A549 (cell line): ENCODE measurements at regions not wholly inside any gene's neighbourhood (a gene's known extent, or its start where the extent isn't known, plus 50 kb on each side); places are given as distances from the start of the nearest gene placed in this dataset.

ENCODE experiments used
- ATAC-seq, 2 experiments: fragments of 200-7000 bp in 1 of 2; fragments of >200 bp in 1 of 2; cut with Nextera tagmentation in 1 of 2; cut with Tn5 transposase in 1 of 2; 3 replicates each; pipeline versions ENCODE4 v1.8.0 to v1.9.1; 2018 to 2020; ENCODE audit warnings: mild to moderate bottlenecking in 1 of 2, moderate library complexity in 1 of 2
- CTCF ChIA-PET: fragments of 300-600 bp; sonication (Branson Sonifier 250); formaldehyde crosslinking; extraction: SDS; loops from one replicate; lab custom pipeline; 2021; ENCODE audit warnings: antibody characterized with exemption, inconsistent platforms; lab: Yijun Ruan, JAX
- POLR2A ChIA-PET: fragments of 350-600 bp; formaldehyde crosslinking; extraction: SDS; loops from one replicate; lab custom pipeline; 2021; ENCODE audit warnings: antibody characterized with exemption, inconsistent platforms; lab: Yijun Ruan, JAX
- DNase-seq, 2 experiments: peaks; one replicate each; pipeline versions ENCODE4 v3.0.0 to v3.0.0-alpha.2; 2011 to 2016; ENCODE audit warnings: low read depth in 1 of 2, low spot score in 1 of 2
- FAIRE-seq: peaks from 2 replicates; lab custom pipeline; 2011; peaks lifted over from hg19 to GRCh38; lab: Jason Lieb, UNC
- H3K27ac ChIP-seq, 2 experiments: fragments of >200 bp; sonication (Bioruptor Twin); formaldehyde crosslinking; 3 replicates each; pipeline ENCODE4 v1.5.1; 2016 to 2017
- H3K4me1 ChIP-seq: fragments of >200 bp; sonication (Bioruptor Twin); formaldehyde crosslinking; 3 replicates; pipeline ENCODE4 v1.6.1; 2016
- H3K4me2 ChIP-seq: fragments of >200 bp; sonication (Bioruptor Twin); formaldehyde crosslinking; 3 replicates; pipeline ENCODE4 v1.6.1; 2016
- H3K4me3 ChIP-seq: fragments of >200 bp; sonication (Bioruptor Twin); formaldehyde crosslinking; 3 replicates; pipeline ENCODE4 v1.5.1; 2016
- H3K9me3 ChIP-seq: fragments of >200 bp; sonication (Bioruptor Twin); formaldehyde crosslinking; 3 replicates; pipeline ENCODE4 v1.6.1; 2016
- CBX2 ChIP-seq: fragments of 200-600 bp; sonication (generic); IDR thresholded peaks from 2 replicates; pipeline ENCODE4 v1.6.1; 2016; ENCODE audit warnings: low read depth, mild to moderate bottlenecking, borderline replicate concordance
- CBX8 ChIP-seq: fragments of 200-600 bp; sonication (generic); IDR thresholded peaks from 2 replicates; pipeline ENCODE4 v1.6.1; 2016
- EHF ChIP-seq: fragments of 250-450 bp; sonication (Bioruptor Pico); IDR thresholded peaks from 2 replicates; pipeline ENCODE4 v1.5.0; 2020; ENCODE audit warnings: mild to moderate bottlenecking
- ESRRA ChIP-seq: fragments of 150-350 bp; IDR thresholded peaks from 2 replicates; pipeline ENCODE4 v1.6.1; 2014; ENCODE audit warnings: mild to moderate bottlenecking, low read length, borderline replicate concordance
- FOXS1 ChIP-seq: fragments of 250-450 bp; sonication (Bioruptor Pico); IDR thresholded peaks from 2 replicates; pipeline ENCODE4 v1.5.0; 2020; ENCODE audit warnings: mild to moderate bottlenecking, moderate library complexity
- HES2 ChIP-seq: fragments of >200 bp; sonication (Bioruptor Twin); formaldehyde crosslinking; IDR thresholded peaks from 2 replicates; pipeline ENCODE4 v1.6.1; 2016
- HMGXB4 ChIP-seq: fragments of 250-450 bp; sonication (Bioruptor Pico); IDR thresholded peaks from 2 replicates; pipeline ENCODE4 v1.5.0; 2021; ENCODE audit warnings: mild to moderate bottlenecking, moderate library complexity, borderline replicate concordance
- HOXA7 ChIP-seq: fragments of 250-450 bp; sonication (Bioruptor Pico); IDR thresholded peaks from 2 replicates; pipeline ENCODE4 v1.5.0; 2020; ENCODE audit warnings: mild to moderate bottlenecking, moderate library complexity
- KDM1A ChIP-seq: fragments of 200-600 bp; sonication (generic); IDR thresholded peaks from 2 replicates; pipeline ENCODE4 v1.6.1; 2016; ENCODE audit warnings: low read depth, mild to moderate bottlenecking
- NFE2L2 ChIP-seq: fragments of 150-350 bp; conservative IDR thresholded peaks from 2 replicates; pipeline ENCODE4 v1.6.1; 2014; ENCODE audit warnings: low read length
- NR3C1 ChIP-seq: fragments of >200 bp; sonication (Bioruptor Twin); formaldehyde crosslinking; IDR thresholded peaks from 3 replicates; pipeline ENCODE4 v1.6.1; 2017
- POLR2A ChIP-seq: IDR thresholded peaks from 2 replicates; pipeline ENCODE4 v1.6.1; 2012; ENCODE audit warnings: mild to moderate bottlenecking, low read length
- RCOR1 ChIP-seq: fragments of 150-350 bp; IDR thresholded peaks from 2 replicates; pipeline ENCODE4 v1.6.1; 2014; ENCODE audit warnings: antibody characterized with exemption, low read length, low read depth
- REST ChIP-seq: fragments of 200-600 bp; sonication (generic); IDR thresholded peaks from 2 replicates; pipeline ENCODE4 v1.6.1; 2016; ENCODE audit warnings: antibody characterized with exemption, mild to moderate bottlenecking, moderate library complexity
- RFX5 ChIP-seq: fragments of 450-650 bp; IDR thresholded peaks from 2 replicates; pipeline ENCODE4 v1.7.1; 2014; ENCODE audit warnings: antibody characterized with exemption, mild to moderate bottlenecking, moderate library complexity
- SREBF2 ChIP-seq: fragments of 450-650 bp; IDR thresholded peaks from 2 replicates; pipeline ENCODE4 v1.6.1; 2014; ENCODE audit warnings: mild to moderate bottlenecking, moderate library complexity
- WGBS: methylation state at CpG from one replicate; pipeline ENCODE4 v1.1.6; 2017; ENCODE audit errors: missing lambda C conversion rate; 5-methylcytosine and 5-hydroxymethylcytosine counted together

GRCh38 chr14:98782062-98782461 is 489.9 kb downstream of the BCL11B start:
- H3K4me3 ChIP-seq = no peak overlapping the region
- ChIA-PET POLR2A (no interaction called here), CTCF (interaction anchor here (0.5 kb wide), 1 partner anchor 67 kb away, joined by 3 read pairs; no protein-coding TSS in a partner anchor)

GRCh38 chr14:98785578-98785977 is 486.4 kb downstream of the BCL11B start:
- FAIRE-seq (no peak), ATAC-seq (no peak)
- Histone ChIP-seq H3K9me3 (no peaks in the 10 kb centered on the region), H3K4me1 (no peaks in the 10 kb centered on the region)
- TF ChIP-seq NFE2L2 = no peak
- no peak for TF ChIP-seq CBX2
- no peak for TF ChIP-seq HMGXB4 (CRISPR knock-in tag)
- TF ChIP-seq REST = no peak
- TF ChIP-seq RCOR1 = no peak
- no peak for TF ChIP-seq SREBF2
- no peak for TF ChIP-seq CBX8
- TF ChIP-seq ESRRA = no peak
- TF ChIP-seq, all 56 proteins: peak for 0
- Histone ChIP-seq H3K4me3 (no peak overlapping the region), H3K4me2 (no peak overlapping the region), H3K27ac (no peak overlapping the region)
- POLR2A ChIA-PET = no interaction called here
- DNase-seq = no peak
- 17% methylated on average over 6 of the region's 6 CpGs for WGBS
- CTCF ChIA-PET = no interaction called here

More at GRCh38 chr14:98782062-98782461, 489.9 kb downstream of the BCL11B start:
- no peak for TF ChIP-seq HOXA7
- no peak for TF ChIP-seq FOXS1 (CRISPR knock-in tag)
- no peak for TF ChIP-seq EHF (CRISPR knock-in tag)
- no peak for TF ChIP-seq NR3C1
- TF ChIP-seq POLR2A = no peak
- TF ChIP-seq REST = no peak
- TF ChIP-seq RFX5 = no peak
- no peak for TF ChIP-seq HES2
- TF ChIP-seq CBX2 = no peak
- TF ChIP-seq KDM1A = no peak
- Histone ChIP-seq H3K27ac (no peak overlapping the region), H3K4me2 (no peak overlapping the region), H3K4me1 (no peaks in the 10 kb centered on the region), H3K9me3 (no peaks in the 10 kb centered on the region)
- no peak for DNase-seq
- no peak for ATAC-seq
- no peak for FAIRE-seq
- 18% methylated on average over 5 of the region's 5 CpGs for WGBS
